HG02870 (cell line): ENCODE measurements at regions not wholly inside any gene's neighbourhood (a gene's known extent, or its start where the extent isn't known, plus 50 kb on each side); places are given as distances from the start of the nearest gene placed in this dataset.
A peak's percentile ranks its signal among the peaks of the same experiment; 100 is the strongest.
"Not testable (repeated sequence)": the region's sequence is repeated elsewhere in the genome, so short reads cannot be mapped to it uniquely, and the experiment has no call there.

Experiments
- ATAC-seq: cut with Tn5 transposase; IDR thresholded peaks from one replicate; pipeline ENCODE4 v1.9.1; 2021; ENCODE audit warnings: mild to moderate bottlenecking, moderate library complexity; ENCODE audit not compliant: unreplicated experiment

DNA sequence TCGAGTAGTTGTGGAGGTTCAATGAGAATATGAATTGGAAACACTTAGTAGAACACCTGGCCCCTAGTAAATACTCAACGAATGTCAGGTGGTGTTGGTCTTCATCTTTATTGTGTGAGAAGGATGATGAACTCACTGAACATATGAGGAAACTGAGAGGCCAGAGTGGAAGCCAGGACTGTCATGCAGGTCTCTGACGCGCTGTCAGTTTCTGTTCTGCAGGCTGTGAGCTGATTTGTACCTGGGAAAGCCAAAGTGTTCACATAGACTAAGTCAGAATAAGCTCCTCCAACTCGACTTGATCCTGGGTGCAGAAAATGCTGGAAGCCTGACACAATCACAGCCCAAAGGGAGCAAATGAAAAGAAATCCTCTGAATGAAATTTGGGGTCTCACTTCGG, 222.2 kb downstream of the LY86 start:
- ATAC-seq = peak; percentile 76

DNA sequence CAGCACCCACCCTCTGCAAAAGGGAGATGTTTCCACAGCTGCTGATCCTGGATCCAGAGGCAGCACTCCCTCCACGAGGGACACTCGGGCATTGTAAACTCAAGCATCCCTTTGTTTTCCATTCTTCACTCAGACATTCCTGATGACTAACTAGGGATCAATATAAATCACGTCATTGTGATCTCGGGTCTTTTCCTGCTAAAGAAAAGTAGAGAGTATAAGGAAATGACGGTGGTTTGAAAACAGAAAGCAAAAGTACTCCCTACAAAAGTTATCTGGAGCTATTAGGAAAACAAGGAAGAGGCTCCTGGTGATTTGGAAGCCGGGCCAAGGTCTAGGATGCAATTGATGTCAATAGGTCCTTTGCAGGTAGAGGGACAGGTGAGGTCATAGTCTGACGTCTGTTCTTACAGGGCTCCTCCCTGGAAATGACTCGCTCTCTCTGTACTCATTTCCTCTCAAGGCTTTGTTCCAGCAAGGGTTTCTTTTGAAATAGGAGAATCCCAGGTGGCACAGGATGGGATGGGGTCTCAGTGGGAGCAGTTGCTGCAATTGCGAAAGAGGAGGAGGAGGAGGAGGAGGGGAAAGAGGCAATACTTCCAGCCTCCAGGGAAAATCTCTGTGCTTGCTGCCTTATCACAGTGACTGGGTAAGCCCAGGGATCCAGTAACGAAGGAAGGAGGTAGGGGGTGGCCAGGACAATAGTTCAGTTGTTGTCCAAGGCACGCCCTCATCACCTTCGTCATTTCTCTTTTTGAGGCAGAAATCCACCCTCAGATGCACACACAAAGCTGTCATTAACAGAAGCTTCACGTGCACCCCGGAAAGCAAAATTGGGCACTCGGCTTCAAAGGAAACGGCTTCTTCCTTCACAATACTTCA, 222.8 kb downstream of the LY86 start:
- no peak for ATAC-seq

DNA sequence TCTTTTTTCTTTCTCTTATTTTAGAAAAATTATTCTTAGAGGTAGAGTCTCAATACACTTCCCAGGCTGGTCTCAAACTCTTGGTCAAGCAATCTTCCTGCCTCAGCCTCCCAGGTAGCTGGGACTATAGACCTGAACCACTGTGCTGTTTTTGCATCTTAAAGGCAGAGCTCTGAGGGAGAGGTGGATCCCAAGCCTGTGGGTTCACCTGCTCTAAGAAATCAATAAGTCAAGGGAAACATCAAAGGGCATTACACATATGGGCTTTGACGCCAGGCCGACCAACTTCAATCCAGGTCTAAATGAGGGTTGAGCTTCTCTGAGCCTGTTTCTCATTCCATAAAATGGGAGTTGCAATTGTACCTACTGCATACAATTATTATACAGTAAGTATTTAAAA, 223.9 kb downstream of the LY86 start:
- no peak for ATAC-seq

DNA sequence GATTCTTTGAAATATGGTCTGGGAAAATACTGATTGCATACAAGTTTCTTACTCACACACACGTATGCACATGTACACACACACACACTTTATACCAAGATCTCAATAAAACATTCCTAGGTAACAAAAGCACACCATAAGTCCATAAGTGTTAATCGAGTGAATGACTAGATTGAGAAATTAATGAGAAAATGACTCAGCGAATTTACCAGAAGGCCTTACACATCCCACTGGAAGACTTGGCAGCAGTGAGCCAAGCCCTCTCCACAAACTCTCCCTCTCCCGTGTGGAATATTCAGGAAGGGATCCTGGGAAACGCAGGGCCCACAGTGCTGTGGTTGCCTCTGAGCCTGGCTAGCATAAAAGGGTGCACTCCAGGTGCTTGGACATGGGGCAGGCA, 227.2 kb downstream of the LY86 start:
- no peak for ATAC-seq

DNA sequence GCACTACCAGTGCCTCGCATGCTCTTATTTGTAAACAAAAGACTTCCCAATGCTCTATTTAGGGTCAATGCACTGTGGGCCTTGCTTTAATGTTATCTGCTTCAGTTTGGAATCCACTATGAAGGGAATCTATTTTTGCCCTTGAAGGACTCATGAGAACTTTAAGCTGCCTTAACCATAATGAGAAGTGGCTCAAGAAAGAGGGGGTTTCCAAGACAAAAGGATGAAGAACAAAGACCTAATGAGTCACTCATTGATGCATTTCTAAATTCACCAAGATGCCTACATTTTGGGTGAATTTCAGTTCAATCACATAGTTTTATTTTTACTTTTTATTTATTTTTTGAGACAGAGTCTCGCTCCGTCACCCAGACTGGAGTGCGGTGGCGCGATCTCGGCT, 228.2 kb downstream of the LY86 start:
- no peak for ATAC-seq

DNA sequence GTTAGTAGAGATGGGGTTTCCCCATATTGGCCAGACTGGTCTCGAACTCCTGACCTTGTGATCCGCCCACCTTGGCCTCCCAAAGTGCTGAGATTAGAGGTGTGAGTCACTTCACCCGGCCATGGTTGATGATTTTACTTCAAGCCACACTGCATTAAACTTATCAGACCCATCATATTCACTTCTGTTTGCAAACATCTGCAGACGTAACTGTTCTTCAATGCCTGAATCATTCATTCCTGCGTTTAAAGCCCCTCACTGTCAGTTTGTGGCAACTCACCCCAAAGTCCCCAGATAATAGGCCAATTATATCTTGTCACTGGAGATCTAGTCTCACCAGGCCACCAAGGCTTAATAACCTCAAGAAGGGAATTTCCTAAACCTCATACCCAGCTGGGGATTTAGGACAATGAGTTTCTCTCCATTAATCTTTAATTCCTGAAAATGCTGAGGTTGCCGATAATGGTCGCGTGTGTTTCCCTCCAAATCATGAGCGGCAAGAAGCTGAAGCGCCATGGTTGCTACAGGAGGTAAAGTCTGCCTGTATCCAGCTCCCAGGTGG, 229.6 kb downstream of the LY86 start:
- no peak for ATAC-seq

DNA sequence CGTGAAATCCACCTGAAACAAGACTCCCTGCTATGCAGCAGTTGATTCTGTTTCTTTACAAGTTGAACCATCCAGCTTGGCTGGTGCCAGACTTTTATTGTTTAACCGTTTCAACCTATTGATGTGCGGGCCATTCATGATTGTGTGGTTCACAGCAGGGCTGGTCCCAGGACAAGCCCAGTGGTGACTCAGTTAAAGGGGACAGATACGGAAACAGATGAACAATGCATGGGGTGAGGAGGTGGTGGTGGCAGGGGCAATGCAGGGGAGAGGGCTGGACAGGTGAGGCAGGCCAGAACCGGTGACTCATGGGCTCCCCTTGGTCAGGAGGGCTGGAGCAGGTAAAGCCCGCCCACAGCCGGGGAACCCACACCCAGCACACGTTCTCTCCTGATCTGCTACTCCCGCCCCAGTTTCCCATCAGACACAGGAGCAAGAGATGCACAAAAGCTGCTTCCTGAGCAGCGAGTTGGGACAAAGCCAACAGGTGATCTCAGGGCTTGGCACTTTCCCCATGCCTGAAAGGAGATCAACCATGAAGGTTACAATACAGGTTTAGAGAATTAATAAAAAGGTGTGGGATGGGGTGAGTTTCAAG, 232.2 kb downstream of the LY86 start:
- no peak for ATAC-seq

DNA sequence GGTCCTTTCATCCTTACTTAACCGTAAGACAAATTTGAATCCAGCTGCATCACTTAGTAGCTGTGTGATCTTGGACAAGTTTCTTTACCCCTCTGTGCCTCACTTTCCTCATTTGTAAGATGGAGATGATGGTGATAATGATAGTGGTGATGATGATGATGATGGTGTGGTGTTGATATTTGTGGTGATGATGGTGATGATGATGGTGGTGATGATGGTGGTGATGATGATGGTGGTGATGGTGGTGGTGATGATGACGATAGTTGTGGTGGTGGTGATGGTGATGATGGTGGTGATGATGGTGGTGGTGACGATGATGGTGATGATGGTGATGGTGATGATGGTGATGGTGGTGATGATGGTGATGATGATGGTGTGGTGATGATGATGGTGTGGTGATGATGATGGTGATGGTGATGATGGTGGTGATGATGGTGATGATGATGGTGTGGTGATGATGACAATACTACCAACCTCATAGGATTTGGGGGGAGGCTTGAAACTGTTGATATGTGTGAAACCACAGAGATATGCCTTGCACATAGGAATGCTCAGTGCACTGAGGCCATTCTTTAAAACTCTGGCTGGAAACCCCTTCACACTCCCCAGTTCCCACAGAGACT, 233.2 kb downstream of the LY86 start:
- no peak for ATAC-seq

DNA sequence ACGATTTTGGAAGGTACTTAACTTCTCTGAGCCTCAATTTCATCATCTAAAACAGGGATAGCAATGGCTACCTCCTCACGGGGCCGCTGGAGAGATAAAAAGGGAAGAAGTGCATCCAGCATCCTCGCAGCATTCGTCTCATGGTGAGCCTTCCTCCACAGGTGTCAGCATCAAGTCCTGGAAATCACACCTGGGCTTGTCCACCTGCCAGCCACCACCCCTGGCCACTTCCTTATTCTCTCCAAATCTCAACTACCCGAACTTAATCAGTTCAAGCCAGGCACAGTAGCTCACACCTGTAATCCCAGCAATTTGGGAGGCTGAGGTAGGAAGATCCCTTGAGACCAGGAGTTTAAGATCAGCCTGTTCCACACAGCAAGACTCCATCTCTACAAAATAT, 234.5 kb downstream of the LY86 start:
- ATAC-seq = no peak

DNA sequence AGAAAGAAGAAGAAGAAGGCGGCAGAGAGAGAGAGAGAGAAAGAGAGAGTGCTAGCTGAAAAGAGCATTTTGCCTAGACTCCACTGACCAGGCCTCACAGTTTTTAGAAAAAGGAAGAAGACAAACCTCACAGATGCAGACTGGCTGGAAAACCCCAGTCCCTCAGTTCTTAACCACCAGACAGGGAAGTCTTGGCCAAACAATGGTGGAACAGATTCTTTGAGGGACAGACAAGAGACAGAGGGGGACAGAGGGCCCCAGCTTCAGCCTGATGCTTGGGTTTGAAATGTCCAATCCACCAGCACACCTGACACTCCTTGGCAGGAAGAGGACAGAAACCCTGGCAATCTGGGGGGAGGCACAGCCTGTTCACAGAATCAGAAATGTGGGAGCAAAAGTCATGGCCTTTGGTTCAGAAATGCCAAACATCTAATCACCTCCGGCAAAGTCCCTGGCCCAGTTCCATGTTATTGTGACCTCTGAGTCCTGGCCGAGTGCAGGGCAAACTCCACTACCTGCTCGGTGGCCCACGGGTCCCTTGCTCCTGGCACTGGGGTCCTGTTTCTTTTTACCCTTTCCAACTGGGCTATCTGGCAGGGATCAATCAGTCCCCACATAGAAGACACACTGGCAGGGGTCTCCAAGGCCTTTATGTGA, 235.2 kb downstream of the LY86 start:
- ATAC-seq = no peak

DNA sequence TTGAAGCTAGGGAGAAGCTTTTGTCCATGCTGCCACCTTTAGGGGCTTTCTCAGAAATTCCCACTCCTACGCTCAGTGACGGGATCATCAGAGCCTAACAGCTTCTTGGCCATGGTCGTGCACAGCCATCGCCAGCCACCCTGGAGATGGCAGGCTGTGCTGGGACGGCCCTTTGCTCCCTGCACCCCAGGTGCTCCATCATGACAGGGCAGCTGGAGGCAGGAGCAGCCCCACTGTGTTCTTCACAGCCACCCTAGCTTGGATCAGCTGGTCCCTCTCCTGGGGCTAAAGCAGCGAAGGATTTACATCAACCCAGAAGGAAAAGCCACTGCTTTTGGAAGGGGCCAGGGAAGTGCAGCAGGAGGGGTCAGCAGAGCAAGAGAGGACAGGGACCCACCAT, 235.9 kb downstream of the LY86 start:
- ATAC-seq = no peak

DNA sequence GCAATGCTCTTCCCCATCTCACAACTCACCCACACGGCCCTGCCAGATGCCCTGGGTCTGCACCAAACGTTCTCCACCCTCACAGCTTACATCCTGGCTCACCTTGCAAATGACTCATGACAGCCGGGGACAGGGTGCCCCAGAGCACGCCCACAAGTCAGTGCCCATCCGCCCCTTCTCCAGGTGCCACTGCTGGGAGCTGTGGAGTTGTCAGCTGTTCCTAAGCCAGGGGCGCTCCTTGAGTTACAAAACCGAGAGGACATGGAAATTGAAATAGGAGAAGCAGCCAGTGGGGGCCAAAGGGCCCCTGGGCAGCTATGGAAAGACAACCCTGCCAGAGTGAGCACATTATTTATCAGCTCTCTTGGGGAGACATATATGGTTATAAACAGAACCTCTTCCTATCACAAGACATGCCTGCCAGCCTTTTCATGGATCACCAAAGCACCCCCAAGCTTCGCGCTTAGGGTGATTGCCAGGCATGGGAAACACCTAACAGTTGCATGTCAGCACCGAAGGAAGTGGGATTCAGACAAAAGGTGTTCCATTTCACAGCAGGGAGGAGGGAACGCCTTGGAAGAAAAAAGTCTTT, 236.8 kb downstream of the LY86 start:
- ATAC-seq = no peak

DNA sequence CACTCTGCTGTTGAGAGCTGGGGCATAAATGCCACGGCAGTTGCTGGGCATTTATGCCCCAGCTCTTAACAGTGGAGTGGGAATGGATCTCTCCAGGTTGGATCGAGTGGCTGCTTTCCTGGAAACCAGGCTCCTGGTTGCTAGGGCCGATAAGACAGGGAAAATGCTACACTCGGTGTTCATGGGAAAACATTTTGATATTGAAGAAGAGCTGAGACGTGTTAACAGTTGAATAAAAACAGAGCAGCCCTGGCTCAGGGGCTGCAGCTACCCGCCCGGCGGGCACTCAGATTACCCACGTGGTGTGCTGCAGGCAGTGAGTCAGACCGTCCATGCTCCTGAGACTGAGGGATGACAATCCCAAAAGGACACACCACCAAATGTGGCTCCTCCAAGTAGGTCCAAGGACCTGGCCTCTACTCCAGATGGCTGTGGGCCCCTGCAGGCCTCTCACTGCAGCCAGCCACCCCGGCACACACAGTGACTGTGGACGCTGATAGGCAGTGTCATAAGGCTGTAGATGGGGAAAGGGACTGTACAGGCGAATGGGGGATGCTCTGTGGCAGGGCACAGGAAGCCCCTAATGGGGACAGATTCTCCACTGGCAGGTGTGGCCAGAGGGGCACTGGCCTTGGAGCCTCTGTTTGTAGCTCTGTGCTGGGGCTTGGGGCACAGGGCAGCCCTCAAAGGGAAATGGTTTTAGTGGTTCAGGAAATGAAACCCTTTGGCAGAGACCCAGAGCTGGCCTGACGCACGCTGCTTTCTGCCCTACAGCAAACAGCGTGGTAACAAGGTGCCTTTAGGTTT, 237.8 kb downstream of the LY86 start:
- ATAC-seq = no peak

DNA sequence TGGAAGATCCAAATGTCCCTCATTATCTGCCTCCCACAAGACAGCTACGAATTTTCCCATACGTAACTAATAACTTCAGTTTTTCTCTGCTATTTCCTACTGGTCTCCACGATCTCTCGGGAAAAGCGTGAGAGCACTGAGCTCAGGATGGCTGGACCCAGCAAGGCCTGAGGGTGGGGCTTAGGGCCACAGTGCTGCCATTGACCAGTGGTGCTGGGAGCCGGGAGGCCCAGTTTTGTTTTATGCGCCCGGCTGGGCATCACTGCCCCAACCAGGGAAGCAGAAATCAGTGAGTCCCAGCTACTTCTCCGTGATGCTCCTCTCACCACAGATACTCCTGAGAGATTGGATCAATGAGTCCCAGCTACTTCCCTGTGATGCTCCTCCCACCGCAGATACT, 238.4 kb downstream of the LY86 start:
- ATAC-seq = no peak

DNA sequence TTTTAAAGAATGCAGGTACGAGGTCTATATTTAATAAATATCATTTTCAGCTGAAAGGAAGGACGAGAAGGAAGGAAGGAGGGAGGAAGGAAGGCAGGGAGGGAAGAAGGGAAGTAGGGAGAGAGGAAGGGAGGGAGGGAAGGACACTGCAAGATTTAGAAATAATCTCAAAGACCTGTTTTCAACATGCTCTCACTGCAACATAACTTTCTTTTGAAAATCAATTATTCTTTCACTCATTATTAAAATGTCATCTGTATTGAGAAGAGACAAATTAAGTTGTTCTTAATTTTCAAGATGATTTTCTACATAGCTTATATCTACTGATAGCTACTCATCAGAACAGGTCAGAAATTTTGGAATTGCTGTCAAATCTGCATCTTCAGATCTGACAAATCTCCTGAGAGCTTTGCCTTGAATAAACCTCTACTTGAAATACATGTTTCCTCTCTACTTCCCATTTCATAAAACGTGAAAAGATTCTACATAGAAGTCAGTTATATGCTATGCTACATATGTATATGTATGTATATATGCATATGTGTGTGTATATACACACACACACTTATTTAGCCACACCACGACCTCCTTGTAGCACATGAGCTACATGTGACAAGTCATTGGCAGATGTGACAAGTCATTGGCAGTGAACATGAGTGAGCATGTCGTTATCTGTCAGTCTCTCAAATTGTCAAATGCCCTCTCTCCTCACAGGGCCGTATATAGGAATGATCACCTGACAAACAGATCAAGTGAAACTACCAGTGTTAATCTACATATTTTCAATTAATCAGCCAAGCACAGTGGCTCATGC, 241.6 kb downstream of the LY86 start:
- no peak for ATAC-seq

DNA sequence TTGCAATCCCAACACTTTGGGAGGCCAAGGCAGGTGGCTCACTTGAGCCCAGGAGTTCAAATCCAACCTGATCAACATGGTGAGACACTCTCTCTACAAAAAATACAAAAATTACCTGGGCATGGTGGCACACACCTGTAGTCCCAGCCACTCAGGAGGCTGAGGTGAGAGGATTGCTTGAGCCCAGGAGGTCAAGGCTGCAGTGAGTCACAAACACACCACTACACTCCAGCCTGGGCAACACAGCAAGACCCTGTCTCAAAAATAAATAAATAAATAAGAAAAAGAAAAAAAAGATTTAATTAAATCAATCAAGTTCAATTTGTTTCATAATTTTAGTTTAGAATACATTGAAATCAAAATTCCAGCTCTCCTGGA, 242.2 kb downstream of the LY86 start:
- not testable (repeated sequence) for ATAC-seq

DNA sequence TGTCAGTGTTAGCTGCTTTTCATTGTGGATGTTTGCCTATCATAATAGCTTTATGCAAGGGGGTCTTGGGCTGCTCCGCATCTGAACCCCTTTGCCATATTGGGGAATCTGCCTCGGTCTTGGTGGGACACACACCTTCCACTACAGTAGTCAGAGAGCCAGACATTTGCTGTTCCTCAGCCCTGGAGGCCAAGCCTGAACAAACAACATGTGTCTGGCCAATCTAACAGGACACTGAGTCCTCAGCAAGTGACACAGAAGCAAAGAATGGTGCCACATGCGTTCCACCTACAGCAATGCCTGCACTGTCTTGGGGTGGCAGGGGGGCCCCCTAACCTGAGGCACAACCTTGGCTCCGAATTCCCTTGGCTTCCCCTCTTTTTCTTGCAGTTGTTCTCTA, 243.9 kb downstream of the LY86 start:
- no peak for ATAC-seq

DNA sequence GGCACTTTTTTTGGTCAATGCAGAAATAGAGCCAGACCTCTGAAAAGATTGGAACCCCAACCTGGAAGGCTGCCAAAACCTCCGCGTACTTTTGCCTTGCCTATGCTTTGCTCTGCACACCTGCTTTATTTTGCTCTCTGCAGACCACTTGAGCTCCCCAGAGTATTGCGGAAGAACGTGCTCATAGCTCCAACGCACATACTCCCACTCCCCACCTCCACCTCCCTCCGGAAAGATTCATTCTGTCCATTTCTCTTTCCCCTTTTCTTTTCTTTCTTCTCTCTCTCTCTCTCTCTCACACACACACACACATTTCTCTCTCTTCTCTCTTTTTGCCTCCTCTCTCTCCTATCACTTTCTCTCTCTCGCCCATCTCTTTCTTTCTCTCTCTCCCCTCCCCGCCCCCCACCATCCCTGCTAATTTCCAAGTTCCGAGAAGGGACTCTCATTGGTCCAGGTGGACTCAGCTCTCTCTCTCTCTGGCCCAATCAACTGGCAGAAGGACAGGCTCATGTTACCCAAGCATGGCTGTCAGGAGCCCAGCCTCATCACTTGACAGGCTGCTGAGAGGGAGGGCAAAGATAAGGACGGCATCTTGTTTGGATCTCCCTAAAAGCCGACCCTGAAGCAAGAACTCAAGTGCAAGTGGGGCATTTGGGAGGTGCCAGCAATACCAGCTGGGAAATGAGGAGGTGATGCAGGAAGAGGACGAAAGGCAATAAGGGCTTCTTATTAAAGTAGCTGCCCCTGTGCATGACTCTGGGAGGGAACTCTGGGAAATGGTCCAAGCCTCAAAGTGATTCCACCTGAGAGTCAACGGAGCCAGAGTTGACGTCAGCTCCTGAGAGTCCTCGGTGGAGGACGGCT, 246.1 kb downstream of the LY86 start:
- ATAC-seq = no peak

DNA sequence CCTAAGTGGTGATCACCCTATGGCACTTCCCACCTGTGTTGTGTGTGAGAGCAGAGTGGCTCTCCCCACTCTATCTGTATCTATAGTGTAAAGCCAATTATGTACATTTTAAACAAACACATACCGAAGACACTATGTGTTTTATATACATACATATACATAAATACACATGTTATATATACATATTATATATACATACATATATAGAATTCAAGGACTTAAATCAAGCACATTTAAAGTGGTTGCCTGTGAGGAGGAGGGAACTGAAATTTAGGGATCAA, 246.6 kb downstream of the LY86 start:
- no peak for ATAC-seq
